Progenitor cell of endocrine pancreas (in vitro differentiated cells): ENCODE measurements at regions not wholly inside any gene's neighbourhood (a gene's known extent, or its start where the extent isn't known, plus 50 kb on each side); places are given as distances from the start of the nearest gene placed in this dataset.

Source experiments
- DNase-seq: peaks from one replicate; pipeline ENCODE4 v3.0.0; 2021; ENCODE audit warnings: low spot score; ENCODE audit not compliant: unreplicated experiment
- H3K27ac Mint-ChIP-seq: 2 replicates; pipeline ENCODE4 v1.8.0; 2021; ENCODE audit warnings: mild to moderate bottlenecking, moderate library complexity, mixed read lengths
- H3K27me3 Mint-ChIP-seq: 2 replicates; pipeline ENCODE4 v1.8.0; 2021; ENCODE audit warnings: mixed read lengths
- H3K36me3 Mint-ChIP-seq: 2 replicates; pipeline ENCODE4 v1.8.0; 2022; ENCODE audit warnings: mixed read lengths; ENCODE audit not compliant: insufficient read depth
- H3K4me1 Mint-ChIP-seq: 2 replicates; pipeline ENCODE4 v1.8.0; 2021; ENCODE audit warnings: low read depth, mixed read lengths
- H3K4me3 Mint-ChIP-seq: 2 replicates; pipeline ENCODE4 v1.8.0; 2021; ENCODE audit warnings: low read depth, mild to moderate bottlenecking, moderate library complexity, mixed read lengths
- H3K9me3 Mint-ChIP-seq: 2 replicates; pipeline ENCODE4 v1.8.0; 2021; ENCODE audit warnings: low read depth, mixed read lengths
- CTCF ChIP-seq: fragments of 200-600 bp; sonication (generic); IDR thresholded peaks from one replicate; pipeline ENCODE4 v1.5.0; 2021; ENCODE audit warnings: antibody characterized with exemption, mild to moderate bottlenecking; ENCODE audit not compliant: unreplicated experiment

DNA sequence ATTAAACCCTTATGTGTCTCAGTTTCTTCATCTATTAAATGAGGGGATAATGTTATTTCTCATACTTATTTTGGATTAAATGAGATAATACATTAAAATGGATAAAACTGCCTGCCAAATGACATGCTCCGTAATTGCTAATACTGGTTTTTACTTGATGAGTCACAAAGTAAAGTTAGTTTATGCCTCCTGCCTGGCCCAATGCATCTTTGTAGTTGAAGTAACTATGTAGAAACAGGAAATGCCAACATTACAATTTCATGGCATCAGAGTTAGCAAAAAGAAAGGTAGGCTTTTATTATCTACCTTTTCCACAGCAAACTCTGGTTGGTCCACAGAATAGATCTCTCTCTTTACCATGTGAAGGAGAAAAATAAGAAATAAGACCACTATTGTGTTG lies 214.5 kb downstream of the TBX15 start:
- TF ChIP-seq CTCF = no peak
- peaks cover 16% of the 10 kb centered on the region for H3K27me3 Mint-ChIP-seq

GRCh38 chr1:118767971-118768370 lies 220.2 kb downstream of the TBX15 start:
- Mint-ChIP-seq H3K36me3 (no peaks in the 10 kb centered on the region), H3K4me3 (no peak overlapping the region), H3K27ac (no peak overlapping the region), H3K27me3 (peaks cover 18% of the 10 kb centered on the region), H3K9me3 (peaks cover 5% of the 10 kb centered on the region), H3K4me1 (peaks cover 2% of the 10 kb centered on the region)
- TF ChIP-seq CTCF = no peak
- DNase-seq = no peak

More for the DNA sequence above, 214.5 kb downstream of the TBX15 start:
- DNase-seq = no peak
- no peaks in the 10 kb centered on the region for H3K9me3 Mint-ChIP-seq
- H3K4me1 Mint-ChIP-seq = no peaks in the 10 kb centered on the region
- no peak overlapping the region for H3K27ac Mint-ChIP-seq
- H3K4me3 Mint-ChIP-seq = no peak overlapping the region
- no peaks in the 10 kb centered on the region for H3K36me3 Mint-ChIP-seq

DNA sequence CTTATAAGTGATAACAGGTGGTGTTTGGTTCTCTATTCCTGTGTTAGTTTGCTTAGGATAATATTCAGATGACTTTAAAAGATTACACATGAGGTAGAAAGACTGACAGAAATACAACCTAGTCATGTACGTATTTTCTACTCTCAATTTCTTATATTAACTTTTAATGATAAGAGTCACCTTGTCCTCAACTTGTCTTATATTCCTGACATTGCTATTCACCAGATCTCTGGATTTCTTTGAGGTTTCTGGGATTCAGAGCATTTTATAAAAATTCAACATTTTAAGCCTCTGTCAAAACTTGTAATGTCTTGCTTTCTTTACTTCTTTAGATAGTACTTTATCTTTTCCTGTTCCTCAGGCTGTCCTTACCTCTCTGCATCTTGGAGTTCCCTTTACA lies 234.2 kb downstream of the TBX15 start:
- H3K36me3 Mint-ChIP-seq = no peaks in the 10 kb centered on the region
- H3K9me3 Mint-ChIP-seq = no peaks in the 10 kb centered on the region
- TF ChIP-seq CTCF = no peak
- no peaks in the 10 kb centered on the region for H3K4me1 Mint-ChIP-seq
- no peak overlapping the region for H3K27ac Mint-ChIP-seq
- H3K27me3 Mint-ChIP-seq = peaks cover 19% of the 10 kb centered on the region
- no peak overlapping the region for H3K4me3 Mint-ChIP-seq
- DNase-seq = no peak

GRCh38 chr1:118751166-118751565 lies 237.0 kb downstream of the TBX15 start:
- H3K27ac Mint-ChIP-seq = no peak overlapping the region
- no peaks in the 10 kb centered on the region for H3K9me3 Mint-ChIP-seq
- no peak for DNase-seq
- no peak for TF ChIP-seq CTCF
- H3K4me1 Mint-ChIP-seq = no peaks in the 10 kb centered on the region
- no peaks in the 10 kb centered on the region for H3K36me3 Mint-ChIP-seq
- no peak overlapping the region for H3K4me3 Mint-ChIP-seq
- H3K27me3 Mint-ChIP-seq = peaks cover 16% of the 10 kb centered on the region

GRCh38 chr1:118744420-118744819 lies 243.7 kb downstream of the TBX15 start:
- no peak overlapping the region for H3K4me3 Mint-ChIP-seq
- TF ChIP-seq CTCF = no peak
- H3K27me3 Mint-ChIP-seq = peaks cover 8% of the 10 kb centered on the region
- H3K9me3 Mint-ChIP-seq = no peaks in the 10 kb centered on the region
- DNase-seq = no peak
- H3K4me1 Mint-ChIP-seq = no peaks in the 10 kb centered on the region
- no peak overlapping the region for H3K27ac Mint-ChIP-seq
- H3K36me3 Mint-ChIP-seq = no peaks in the 10 kb centered on the region
